ENCODE measurements at regions not wholly inside any gene's neighbourhood (a gene's known extent, or its start where the extent isn't known, plus 50 kb on each side); places are given as distances from the start of the nearest gene placed in this dataset.

DNA sequence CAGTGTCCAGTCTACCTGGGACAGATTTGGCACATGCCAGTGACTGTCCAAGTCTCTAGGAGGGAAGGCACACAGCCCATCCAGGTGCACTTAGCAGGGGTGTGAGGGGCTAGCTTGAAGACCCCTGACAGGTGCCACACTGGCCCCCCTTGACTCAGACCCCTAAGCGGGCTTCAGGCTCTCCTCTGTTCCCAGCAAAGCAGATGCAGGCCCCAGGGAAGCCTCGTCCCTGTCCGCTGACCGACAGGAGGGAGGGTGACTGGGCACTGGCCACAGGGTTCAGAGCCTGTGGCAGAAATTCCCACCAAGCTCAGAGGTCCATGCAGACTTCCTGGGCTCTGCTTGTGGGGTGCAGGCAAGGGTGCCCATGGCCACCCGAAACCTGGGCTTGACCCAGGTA is 239.8 kb upstream of the MYT1L start:
- intact Hi-C loops (cut with micrococcal nuclease): no loop called here
- H3K27me3 Mint-ChIP-seq (ENCODE audit: low read depth in 2 of 2): no peaks in the 10 kb centered on the region

DNA sequence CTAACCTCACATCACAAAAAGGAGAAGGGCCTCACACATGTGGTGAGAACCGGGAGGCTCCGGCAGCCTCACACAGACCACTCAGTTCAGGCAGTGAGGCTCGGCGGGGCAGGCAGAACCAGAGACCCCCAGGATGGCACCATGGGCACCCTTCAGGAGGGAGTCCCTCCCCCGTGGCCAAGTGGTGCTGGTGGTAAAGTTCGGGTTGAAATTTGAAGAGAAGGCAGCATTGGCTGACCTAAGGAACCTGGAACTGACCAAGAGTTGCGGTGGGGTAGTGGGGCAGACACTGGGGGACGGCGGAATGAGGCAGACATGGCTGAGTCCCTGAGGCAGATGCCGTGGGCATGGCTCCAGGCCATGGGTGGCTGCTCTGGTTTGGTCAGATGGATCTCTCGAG is 239.3 kb upstream of the MYT1L start:
- no peaks in the 10 kb centered on the region for H3K27me3 ChIP-seq (ENCODE audit: control insufficient read depth, insufficient read depth, low read length)
- no peaks in the 10 kb centered on the region for H3K36me3 ChIP-seq (ENCODE audit: control insufficient read depth, insufficient read depth, low read length)
- 88% methylated on average over 11 of the region's 11 CpGs for WGBS (ENCODE audit: insufficient coverage)
- no peaks in the 10 kb centered on the region for H3K9me3 ChIP-seq (ENCODE audit: control insufficient read depth, insufficient read depth, low read length)
- TF ChIP-seq, protein P1, sequence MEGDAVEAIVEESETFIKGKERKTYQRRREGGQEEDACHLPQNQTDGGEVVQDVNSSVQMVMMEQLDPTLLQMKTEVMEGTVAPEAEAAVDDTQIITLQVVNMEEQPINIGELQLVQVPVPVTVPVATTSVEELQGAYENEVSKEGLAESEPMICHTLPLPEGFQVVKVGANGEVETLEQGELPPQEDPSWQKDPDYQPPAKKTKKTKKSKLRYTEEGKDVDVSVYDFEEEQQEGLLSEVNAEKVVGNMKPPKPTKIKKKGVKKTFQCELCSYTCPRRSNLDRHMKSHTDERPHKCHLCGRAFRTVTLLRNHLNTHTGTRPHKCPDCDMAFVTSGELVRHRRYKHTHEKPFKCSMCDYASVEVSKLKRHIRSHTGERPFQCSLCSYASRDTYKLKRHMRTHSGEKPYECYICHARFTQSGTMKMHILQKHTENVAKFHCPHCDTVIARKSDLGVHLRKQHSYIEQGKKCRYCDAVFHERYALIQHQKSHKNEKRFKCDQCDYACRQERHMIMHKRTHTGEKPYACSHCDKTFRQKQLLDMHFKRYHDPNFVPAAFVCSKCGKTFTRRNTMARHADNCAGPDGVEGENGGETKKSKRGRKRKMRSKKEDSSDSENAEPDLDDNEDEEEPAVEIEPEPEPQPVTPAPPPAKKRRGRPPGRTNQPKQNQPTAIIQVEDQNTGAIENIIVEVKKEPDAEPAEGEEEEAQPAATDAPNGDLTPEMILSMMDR (IDR thresholded peaks at IDR 0.05): no peak
- Mint-ChIP-seq H3K36me3 (no peaks in the 10 kb centered on the region), H3K27me3 (ENCODE audit: low read depth in 2 of 2) (no peaks in the 10 kb centered on the region), H3K4me1 (no peaks in the 10 kb centered on the region), H3K4me3 (no peak overlapping the region), H3K27ac (no peak overlapping the region), H3K9me3 (no peaks in the 10 kb centered on the region)
- no peaks in the 10 kb centered on the region for H3K4me1 ChIP-seq (ENCODE audit: control insufficient read depth, insufficient read depth, low read length)
- no peak for DNase-seq
- no peak for ATAC-seq
- H3K27ac ChIP-seq (ENCODE audit: low read length): no peak overlapping the region
- no peak overlapping the region for H3K4me3 ChIP-seq (ENCODE audit: low read length)
- intact Hi-C loops (cut with micrococcal nuclease): no loop called here

More for the DNA sequence above, 239.8 kb upstream of the MYT1L start:
- Mint-ChIP-seq H3K4me1 (no peaks in the 10 kb centered on the region), H3K36me3 (no peaks in the 10 kb centered on the region), H3K27ac (no peak overlapping the region), H3K9me3 (no peaks in the 10 kb centered on the region), H3K4me3 (no peak overlapping the region)
- no peaks in the 10 kb centered on the region for H3K36me3 ChIP-seq (ENCODE audit: control insufficient read depth, insufficient read depth, low read length)
- H3K9me3 ChIP-seq (ENCODE audit: control insufficient read depth, insufficient read depth, low read length): no peaks in the 10 kb centered on the region
- DNase-seq (no peak), ATAC-seq (no peak)
- no peaks in the 10 kb centered on the region for H3K4me1 ChIP-seq (ENCODE audit: control insufficient read depth, insufficient read depth, low read length)
- H3K27me3 ChIP-seq (ENCODE audit: control insufficient read depth, insufficient read depth, low read length): no peaks in the 10 kb centered on the region
- H3K4me3 ChIP-seq (ENCODE audit: low read length): no peak overlapping the region
- TF ChIP-seq, protein P1 (IDR thresholded peaks at IDR 0.05): no peak
- no peak overlapping the region for H3K27ac ChIP-seq (ENCODE audit: low read length)
- 93% methylated on average over 5 of the region's 5 CpGs for WGBS (ENCODE audit: insufficient coverage)

DNA sequence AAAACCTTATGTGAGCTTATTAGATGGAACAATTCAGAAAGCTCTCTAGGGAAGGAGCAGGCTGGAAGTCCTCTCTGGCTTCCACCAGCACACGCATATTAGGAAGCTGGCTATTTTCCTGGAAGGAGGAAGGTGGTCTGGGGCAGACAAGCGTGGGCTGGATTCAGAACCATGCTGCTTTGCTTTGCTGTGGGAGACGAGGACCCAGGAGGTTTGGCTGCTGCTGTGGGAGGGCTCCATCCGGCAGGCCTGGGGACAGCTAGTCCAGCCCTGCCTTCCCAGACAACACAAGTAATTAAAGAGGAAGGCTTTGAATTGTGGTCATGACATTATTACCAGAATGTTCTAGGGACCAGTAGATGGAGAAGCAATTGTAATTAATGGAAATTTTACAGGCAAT is 238.8 kb upstream of the MYT1L start:
- Mint-ChIP-seq H3K36me3 (no peaks in the 10 kb centered on the region), H3K4me1 (no peaks in the 10 kb centered on the region), H3K27me3 (ENCODE audit: low read depth in 2 of 2) (no peaks in the 10 kb centered on the region), H3K27ac (no peak overlapping the region), H3K4me3 (no peak overlapping the region), H3K9me3 (no peaks in the 10 kb centered on the region)
- no peaks in the 10 kb centered on the region for H3K36me3 ChIP-seq (ENCODE audit: control insufficient read depth, insufficient read depth, low read length)
- intact Hi-C loops (cut with micrococcal nuclease): no loop called here
- H3K4me1 ChIP-seq (ENCODE audit: control insufficient read depth, insufficient read depth, low read length): no peaks in the 10 kb centered on the region
- ATAC-seq (no peak), DNase-seq (no peak)
- H3K27me3 ChIP-seq (ENCODE audit: control insufficient read depth, insufficient read depth, low read length): no peaks in the 10 kb centered on the region
- no peak overlapping the region for H3K4me3 ChIP-seq (ENCODE audit: low read length)
- no peak overlapping the region for H3K27ac ChIP-seq (ENCODE audit: low read length)
- TF ChIP-seq, protein P1 (IDR thresholded peaks at IDR 0.05): no peak
- WGBS (ENCODE audit: insufficient coverage): 92% methylated on average over 4 of the region's 4 CpGs
- H3K9me3 ChIP-seq (ENCODE audit: control insufficient read depth, insufficient read depth, low read length): no peaks in the 10 kb centered on the region

DNA sequence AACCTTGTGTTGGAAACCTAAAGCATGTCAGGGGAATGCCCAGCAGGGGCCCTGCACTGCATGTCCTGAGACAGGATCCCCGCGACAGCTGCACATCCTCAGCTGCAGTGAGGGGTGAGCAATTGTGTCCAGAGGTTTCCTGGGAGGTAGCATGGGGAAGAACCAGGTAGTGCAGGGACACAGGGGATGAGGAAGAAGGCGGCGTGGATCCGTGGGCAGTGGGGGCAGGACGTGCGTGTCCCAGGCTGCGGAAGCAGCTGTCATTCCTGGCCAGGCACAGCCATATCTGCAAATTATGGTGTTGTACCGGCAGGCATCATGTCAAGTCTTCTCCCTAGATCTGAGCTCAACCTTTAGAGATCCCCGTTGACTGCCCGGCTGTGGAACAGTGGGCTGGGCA is 238.2 kb upstream of the MYT1L start:
- Histone ChIP-seq H3K4me1 (ENCODE audit: control insufficient read depth, insufficient read depth, low read length) (no peaks in the 10 kb centered on the region), H3K9me3 (ENCODE audit: control insufficient read depth, insufficient read depth, low read length) (no peaks in the 10 kb centered on the region), H3K36me3 (ENCODE audit: control insufficient read depth, insufficient read depth, low read length) (no peaks in the 10 kb centered on the region), H3K4me3 (ENCODE audit: low read length) (no peak overlapping the region), H3K27ac (ENCODE audit: low read length) (no peak overlapping the region), H3K27me3 (ENCODE audit: control insufficient read depth, insufficient read depth, low read length) (no peaks in the 10 kb centered on the region)
- ATAC-seq (no peak), DNase-seq (no peak)
- Mint-ChIP-seq H3K4me1 (no peaks in the 10 kb centered on the region), H3K36me3 (no peaks in the 10 kb centered on the region), H3K27me3 (ENCODE audit: low read depth in 2 of 2) (no peaks in the 10 kb centered on the region), H3K27ac (no peak overlapping the region), H3K4me3 (no peak overlapping the region), H3K9me3 (no peaks in the 10 kb centered on the region)
- TF ChIP-seq, protein P1 (IDR thresholded peaks at IDR 0.05): no peak
- intact Hi-C loops (cut with micrococcal nuclease): no loop called here
- 91% methylated on average over 11 of the region's 11 CpGs for WGBS (ENCODE audit: insufficient coverage)
